ENCODE measurements at regions not wholly inside any gene's neighbourhood (a gene's known extent, or its start where the extent isn't known, plus 50 kb on each side); places are given as distances from the start of the nearest gene placed in this dataset.

- H3K4me2 ChIP-seq (ENCODE audit: low read length): no peak overlapping the region
- H3K79me2 ChIP-seq (replicated peaks; ENCODE audit: insufficient read depth, low read length): no peaks in the 10 kb centered on the region
Observed at GRCh38 chr2:18927525-18928232, 338.3 kb upstream of the NT5C1B start.

More at GRCh38 chr2:18927525-18928232, 338.3 kb upstream of the NT5C1B start:
- H3K9me2 ChIP-seq (ENCODE audit: insufficient read depth, low read length): no peaks in the 10 kb centered on the region
- no peaks in the 10 kb centered on the region for H3K36me3 ChIP-seq (ENCODE audit: insufficient read depth, low read length)
- no peak overlapping the region for H3K4me3 ChIP-seq (ENCODE audit: low read length)
- H3K27ac ChIP-seq (ENCODE audit: low read length): no peak overlapping the region
- no peaks in the 10 kb centered on the region for H3K27me3 ChIP-seq (ENCODE audit: insufficient read depth, low read depth, low read length)
- no peaks in the 10 kb centered on the region for H4K20me1 ChIP-seq (ENCODE audit: insufficient read depth)
- no peak overlapping the region for H2AFZ ChIP-seq (ENCODE audit: low read depth, low read length)
- no peaks in the 10 kb centered on the region for H3F3A ChIP-seq (ENCODE audit: insufficient read depth, low read length, poor library complexity, severe bottlenecking)
- no peaks in the 10 kb centered on the region for H3K9me3 ChIP-seq (ENCODE audit: low read length)
- H3K9ac ChIP-seq (ENCODE audit: low read length): no peak overlapping the region
- TF ChIP-seq REST (IDR thresholded peaks at IDR 0.05; ENCODE audit: borderline replicate concordance): no peak
- no peak for TF ChIP-seq EP300 (conservative IDR thresholded peaks at IDR 0.05; ENCODE audit: poor library complexity, severe bottlenecking)
- no peak for TF ChIP-seq POLR2AphosphoS5 (IDR thresholded peaks at IDR 0.05)
- no peak for TF ChIP-seq CTCF (IDR thresholded peaks at IDR 0.05; ENCODE audit: poor library complexity, severe bottlenecking)
- no peak for TF ChIP-seq SMC3 (conservative IDR thresholded peaks at IDR 0.05; ENCODE audit: poor library complexity)

Measured in neural cell (in vitro differentiated cells).